Naive B cell (primary cell): ENCODE measurements at regions not wholly inside any gene's neighbourhood (a gene's known extent, or its start where the extent isn't known, plus 50 kb on each side); places are given as distances from the start of the nearest gene placed in this dataset.

ENCODE experiments used
- ATAC-seq, 2 donors: fragments of 150-1000 bp; cut with Tn5 transposase; 2 replicates each; pipeline ENCODE4 v1.10.0; 2021; ENCODE audit warnings: low read depth in 2 of 2, mild to moderate bottlenecking in 2 of 2, moderate library complexity in 2 of 2
- DNase-seq: peaks from one replicate; pipeline ENCODE4 v3.0.0; 2022
- H3K27ac Mint-ChIP-seq, 6 donors: one replicate each; pipeline ENCODE4 v1.8.0; 2020 to 2022; ENCODE audit warnings: mild to moderate bottlenecking in 6 of 6, mixed read lengths in 6 of 6, moderate library complexity in 5 of 6, inconsistent platforms in 2 of 6
- H3K27me3 Mint-ChIP-seq, 3 donors: one replicate each; pipeline ENCODE4 v1.8.0; 2021 to 2022; ENCODE audit warnings: mixed read lengths in 3 of 3, mild to moderate bottlenecking in 1 of 3
- H3K36me3 Mint-ChIP-seq, 2 donors: one replicate each; pipeline ENCODE4 v1.8.0; 2020 to 2022; ENCODE audit warnings: mixed read lengths in 2 of 2, inconsistent platforms in 1 of 2, mild to moderate bottlenecking in 1 of 2
- H3K4me1 Mint-ChIP-seq, 3 donors: one replicate each; pipeline ENCODE4 v1.8.0; 2020 to 2022; ENCODE audit warnings: mixed read lengths in 3 of 3, inconsistent platforms in 1 of 3, mild to moderate bottlenecking in 1 of 3, moderate library complexity in 1 of 3
- H3K4me3 Mint-ChIP-seq, 8 donors: one replicate each; pipeline ENCODE4 v1.8.0; 2020 to 2022; ENCODE audit warnings: mild to moderate bottlenecking in 8 of 8, mixed read lengths in 8 of 8, moderate library complexity in 8 of 8, inconsistent platforms in 2 of 8
- H3K9me3 Mint-ChIP-seq, 7 donors: one replicate each; pipeline ENCODE4 v1.8.0; 2020 to 2022; ENCODE audit warnings: mixed read lengths in 7 of 7, mild to moderate bottlenecking in 5 of 7, inconsistent platforms in 2 of 7, moderate library complexity in 1 of 7

GRCh38 chr6:22848121-22848520 lies 278.8 kb downstream of the HDGFL1 start:
- Mint-ChIP-seq H3K36me3 (no peaks in the 10 kb centered on the region), H3K4me1 (no peaks in the 10 kb centered on the region), H3K4me3 (no peak overlapping the region), H3K9me3 (no peaks in the 10 kb centered on the region), H3K27ac (no peak overlapping the region), H3K27me3 (no peaks in the 10 kb centered on the region)
- DNase-seq = no peak
- ATAC-seq = no peak

GRCh38 chr6:22849921-22850320 lies 280.6 kb downstream of the HDGFL1 start:
- ATAC-seq (no peak), DNase-seq (no peak)
- no peaks in the 10 kb centered on the region for H3K9me3 Mint-ChIP-seq
- H3K36me3 Mint-ChIP-seq = no peaks in the 10 kb centered on the region
- no peaks in the 10 kb centered on the region for H3K4me1 Mint-ChIP-seq
- no peak overlapping the region for H3K4me3 Mint-ChIP-seq
- no peak overlapping the region for H3K27ac Mint-ChIP-seq
- no peaks in the 10 kb centered on the region for H3K27me3 Mint-ChIP-seq

GRCh38 chr6:22852101-22852500 lies 282.7 kb downstream of the HDGFL1 start:
- Mint-ChIP-seq H3K9me3 (no peaks in the 10 kb centered on the region), H3K36me3 (no peaks in the 10 kb centered on the region), H3K27me3 (no peaks in the 10 kb centered on the region), H3K4me1 (no peaks in the 10 kb centered on the region), H3K4me3 (no peak overlapping the region), H3K27ac (no peak overlapping the region)
- DNase-seq (no peak), ATAC-seq (no peak)

DNA sequence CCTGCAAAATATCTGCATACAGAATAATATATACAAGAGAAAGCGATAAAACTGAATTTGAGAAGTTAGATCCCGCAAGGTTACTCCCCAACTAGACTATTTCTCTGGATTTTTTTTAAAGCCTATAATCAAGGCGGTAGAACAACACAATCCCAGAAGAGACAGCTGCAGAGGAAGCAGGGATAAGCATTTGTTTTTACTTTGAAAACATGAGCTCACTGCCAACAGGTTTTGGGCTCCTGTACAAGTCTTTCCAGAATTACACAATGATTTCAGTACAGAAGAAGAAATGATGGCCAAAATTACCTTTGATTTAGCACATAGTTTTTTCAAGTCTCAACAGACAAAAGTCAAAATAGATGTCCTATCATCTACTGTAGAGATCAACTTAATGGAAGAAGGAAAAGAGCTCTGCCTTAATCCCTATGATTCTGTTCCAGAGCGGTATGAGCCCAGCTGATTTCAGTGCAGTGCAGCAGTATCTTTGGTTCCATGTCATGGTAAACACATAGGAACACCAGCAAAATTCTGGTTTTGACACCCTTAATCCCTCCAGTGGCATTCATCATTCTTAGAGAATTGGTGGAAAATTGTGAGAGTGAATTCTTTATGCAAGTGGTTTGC lies 304.3 kb downstream of the HDGFL1 start:
- Mint-ChIP-seq H3K27ac (no peak overlapping the region), H3K4me1 (no peaks in the 10 kb centered on the region), H3K4me3 (no peak overlapping the region), H3K36me3 (no peaks in the 10 kb centered on the region), H3K9me3 (peaks cover 0 to 10% (median 5%) of the 10 kb centered on the region in 7 donors), H3K27me3 (no peaks in the 10 kb centered on the region)
- no peak for ATAC-seq
- DNase-seq = no peak

- H3K27ac Mint-ChIP-seq = no peak overlapping the region
- no peaks in the 10 kb centered on the region for H3K4me1 Mint-ChIP-seq
- peaks cover 0 to 7% (median 4%) of the 10 kb centered on the region in 7 donors for H3K9me3 Mint-ChIP-seq
- no peak overlapping the region for H3K4me3 Mint-ChIP-seq
- no peaks in the 10 kb centered on the region for H3K36me3 Mint-ChIP-seq
- no peak for ATAC-seq
- DNase-seq = no peak
- no peaks in the 10 kb centered on the region for H3K27me3 Mint-ChIP-seq
These were observed 306.5 kb downstream of the HDGFL1 start for GRCh38 chr6:22875845-22876244.

DNA sequence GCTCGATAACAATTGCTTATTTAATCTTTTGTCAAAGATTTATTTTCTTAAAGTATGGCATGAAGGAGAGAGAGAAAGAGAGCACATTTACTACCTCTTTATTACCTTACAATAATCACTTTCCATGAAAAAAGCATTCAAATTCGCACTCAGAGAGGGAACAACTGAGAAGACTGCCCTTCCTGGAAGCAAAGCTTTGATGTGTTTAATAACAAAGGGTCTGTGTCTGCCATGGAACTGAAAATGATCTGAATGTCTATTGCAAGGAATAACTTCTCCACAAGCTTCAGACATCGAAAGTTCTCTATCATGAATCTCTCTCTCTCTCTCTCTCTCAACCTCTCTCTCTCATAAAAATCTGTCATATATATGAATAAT lies 308.9 kb downstream of the HDGFL1 start:
- H3K9me3 Mint-ChIP-seq = peaks cover 0 to 7% (median 3%) of the 10 kb centered on the region in 7 donors
- DNase-seq (no peak), ATAC-seq (no peak)
- no peak overlapping the region for H3K4me3 Mint-ChIP-seq
- no peaks in the 10 kb centered on the region for H3K36me3 Mint-ChIP-seq
- H3K4me1 Mint-ChIP-seq = no peaks in the 10 kb centered on the region
- no peaks in the 10 kb centered on the region for H3K27me3 Mint-ChIP-seq
- H3K27ac Mint-ChIP-seq = no peak overlapping the region

- ATAC-seq (no peak), DNase-seq (no peak)
- Mint-ChIP-seq H3K36me3 (no peaks in the 10 kb centered on the region), H3K27me3 (no peaks in the 10 kb centered on the region), H3K4me3 (no peak overlapping the region), H3K9me3 (peaks cover 0 to 7% (median 3%) of the 10 kb centered on the region in 7 donors), H3K4me1 (no peaks in the 10 kb centered on the region), H3K27ac (no peak overlapping the region)
These were observed 309.3 kb downstream of the HDGFL1 start for GRCh38 chr6:22878706-22879105.

- Mint-ChIP-seq H3K27me3 (no peaks in the 10 kb centered on the region), H3K4me1 (no peaks in the 10 kb centered on the region), H3K27ac (no peak overlapping the region), H3K4me3 (no peak overlapping the region), H3K9me3 (peaks cover 0 to 7% (median 2%) of the 10 kb centered on the region in 7 donors), H3K36me3 (no peaks in the 10 kb centered on the region)
- DNase-seq = no peak
- no peak for ATAC-seq
These were observed 311.5 kb downstream of the HDGFL1 start for GRCh38 chr6:22880686-22881433.

- DNase-seq = no peak
- ATAC-seq = no peak
- Mint-ChIP-seq H3K27ac (no peak overlapping the region), H3K27me3 (no peaks in the 10 kb centered on the region), H3K36me3 (no peaks in the 10 kb centered on the region), H3K4me1 (no peaks in the 10 kb centered on the region), H3K9me3 (peaks cover 0 to 4% (median 0%) of the 10 kb centered on the region in 7 donors), H3K4me3 (no peak overlapping the region)
These were observed 313.2 kb downstream of the HDGFL1 start for GRCh38 chr6:22882581-22882980.

DNA sequence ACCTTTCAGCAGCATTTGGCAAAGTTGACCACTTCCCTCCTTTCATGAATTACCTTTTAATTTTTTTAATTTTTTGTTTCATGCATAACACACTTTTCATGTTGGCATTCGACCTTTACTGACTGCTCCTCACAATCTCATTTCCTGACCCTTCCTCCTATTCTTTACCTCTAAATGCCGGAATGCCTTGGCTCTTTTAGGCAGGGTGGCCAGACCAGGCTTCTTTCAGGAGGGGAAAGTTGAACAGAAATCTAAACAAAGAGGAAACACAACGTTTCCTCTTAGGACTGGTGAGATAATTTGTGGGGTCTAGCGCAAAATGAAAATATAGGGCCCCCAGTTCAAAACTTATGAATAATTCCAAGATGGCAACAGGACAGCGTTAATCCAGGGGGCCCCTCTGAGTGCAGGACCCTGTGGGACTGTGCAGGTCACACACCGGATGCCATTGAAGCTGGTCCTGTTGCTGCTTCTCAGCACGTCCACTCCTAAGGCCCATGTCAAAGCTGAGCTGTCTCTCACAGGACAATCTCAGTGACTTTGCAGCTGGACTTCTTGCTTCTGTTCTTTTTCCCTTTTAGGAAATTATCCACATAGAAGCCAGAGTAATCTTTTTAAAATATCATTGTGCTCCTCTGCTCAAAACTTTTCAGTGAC lies 313.8 kb downstream of the HDGFL1 start:
- DNase-seq (no peak), ATAC-seq (no peak)
- H3K27me3 Mint-ChIP-seq = no peaks in the 10 kb centered on the region

GRCh38 chr6:22884456-22884855 lies 315.1 kb downstream of the HDGFL1 start:
- DNase-seq (no peak), ATAC-seq (no peak)
- Mint-ChIP-seq H3K27me3 (no peaks in the 10 kb centered on the region), H3K27ac (no peak overlapping the region), H3K4me1 (no peaks in the 10 kb centered on the region), H3K36me3 (no peaks in the 10 kb centered on the region), H3K4me3 (peak overlapping the region in 1 of 8 donors; percentile 16), H3K9me3 (peaks cover 0 to 4% (median 0%) of the 10 kb centered on the region in 7 donors)

More for the DNA sequence above, 313.8 kb downstream of the HDGFL1 start:
- Mint-ChIP-seq H3K36me3 (no peaks in the 10 kb centered on the region), H3K27ac (no peak overlapping the region), H3K4me3 (no peak overlapping the region), H3K4me1 (no peaks in the 10 kb centered on the region), H3K9me3 (peaks cover 0 to 4% (median 0%) of the 10 kb centered on the region in 7 donors)

GRCh38 chr6:22886650-22887581 lies 317.6 kb downstream of the HDGFL1 start:
- no peak overlapping the region for H3K4me3 Mint-ChIP-seq
- H3K27ac Mint-ChIP-seq = no peak overlapping the region
- ATAC-seq (no peak), DNase-seq (no peak)
- H3K27me3 Mint-ChIP-seq = no peaks in the 10 kb centered on the region
- peaks cover 0 to 4% (median 0%) of the 10 kb centered on the region in 7 donors for H3K9me3 Mint-ChIP-seq
- no peaks in the 10 kb centered on the region for H3K4me1 Mint-ChIP-seq
- H3K36me3 Mint-ChIP-seq = no peaks in the 10 kb centered on the region

GRCh38 chr6:22888163-22888752 lies 318.9 kb downstream of the HDGFL1 start:
- H3K27me3 Mint-ChIP-seq = no peaks in the 10 kb centered on the region
- H3K4me1 Mint-ChIP-seq = no peaks in the 10 kb centered on the region
- H3K27ac Mint-ChIP-seq = no peak overlapping the region
- no peak for DNase-seq
- no peaks in the 10 kb centered on the region for H3K36me3 Mint-ChIP-seq
- peaks cover 0 to 4% (median 0%) of the 10 kb centered on the region in 7 donors for H3K9me3 Mint-ChIP-seq
- no peak for ATAC-seq
- no peak overlapping the region for H3K4me3 Mint-ChIP-seq
